Hippocampal formation (tissue), 2 donors: ENCODE measurements at regions not wholly inside any gene's neighbourhood (a gene's known extent, or its start where the extent isn't known, plus 50 kb on each side); places are given as distances from the start of the nearest gene placed in this dataset.

Source experiments
- DNase-seq, 2 donors: peaks; one replicate each; lab custom pipeline; 2025; lab: John Stamatoyannopoulos, UW

DNA sequence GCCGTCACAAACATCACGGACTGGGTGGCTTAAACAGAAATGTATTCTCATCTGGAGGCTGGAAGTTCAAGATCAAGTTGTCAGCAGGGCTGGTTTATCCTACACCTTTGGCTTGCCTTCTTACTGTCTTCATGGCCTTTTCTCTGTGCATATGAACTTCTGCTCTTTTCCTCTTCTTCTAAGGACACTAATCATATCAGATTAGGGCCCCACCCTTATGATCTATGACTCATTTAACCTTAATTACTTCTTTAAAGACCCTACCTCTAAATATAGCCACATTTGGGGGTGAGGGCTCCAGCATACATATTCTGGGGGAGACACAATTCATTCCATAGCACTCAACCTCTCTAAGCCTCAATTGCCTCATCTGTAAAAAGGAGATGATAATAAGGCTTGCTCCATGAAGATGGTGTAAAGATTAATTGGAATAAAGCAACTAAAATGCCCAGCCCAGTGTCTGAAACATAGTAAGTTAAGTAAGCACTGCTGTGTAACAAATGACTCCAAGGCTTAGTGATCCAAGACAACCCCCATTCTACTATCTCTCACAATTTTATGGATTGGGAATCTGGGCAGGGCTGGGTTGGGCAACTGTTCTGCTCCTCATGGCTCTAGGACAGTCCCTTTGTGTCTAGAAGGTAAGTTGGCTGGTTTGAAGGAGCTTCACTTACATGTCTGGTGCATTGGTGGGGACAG, 119.8 kb downstream of the BANF2 start:
- no peak for DNase-seq

GRCh38 chr20:17818187-17818586, 118.4 kb downstream of the BANF2 start:
- no peak for DNase-seq

- DNase-seq: no peak
Measured at GRCh38 chr20:17816804-17817587, 117.2 kb downstream of the BANF2 start.

GRCh38 chr20:17811628-17811965, 111.8 kb downstream of the BANF2 start:
- no peak for DNase-seq

- no peak for DNase-seq
Measured at GRCh38 chr20:17810847-17811627, 111.3 kb downstream of the BANF2 start.

DNA sequence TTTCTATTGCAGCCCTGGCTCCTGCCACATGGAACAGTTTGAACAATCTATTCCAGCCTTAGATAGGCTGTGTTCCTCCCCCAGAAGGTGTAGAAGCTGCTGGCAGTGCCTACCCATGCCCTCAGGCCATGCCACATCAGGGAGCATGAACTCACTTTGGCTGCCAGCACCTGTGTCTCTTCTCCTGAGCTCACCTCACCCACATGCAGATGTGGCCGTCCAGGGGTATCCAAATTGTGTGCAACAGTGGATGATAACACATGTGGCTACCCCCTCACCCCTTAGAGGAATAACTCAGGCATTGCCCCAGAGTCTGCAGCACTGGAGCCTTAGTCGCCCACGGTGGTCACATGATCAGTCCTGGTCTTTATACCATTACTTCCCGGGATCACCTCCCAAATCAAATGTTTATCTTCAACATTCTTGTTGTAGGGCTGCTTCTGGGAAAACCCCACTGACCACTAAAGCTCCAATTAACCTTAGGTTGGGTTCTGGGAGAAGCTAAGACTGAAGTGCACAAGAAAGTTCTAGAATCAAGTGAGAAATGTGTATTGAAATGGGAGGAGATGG, 110.4 kb downstream of the BANF2 start:
- DNase-seq: no peak

DNA sequence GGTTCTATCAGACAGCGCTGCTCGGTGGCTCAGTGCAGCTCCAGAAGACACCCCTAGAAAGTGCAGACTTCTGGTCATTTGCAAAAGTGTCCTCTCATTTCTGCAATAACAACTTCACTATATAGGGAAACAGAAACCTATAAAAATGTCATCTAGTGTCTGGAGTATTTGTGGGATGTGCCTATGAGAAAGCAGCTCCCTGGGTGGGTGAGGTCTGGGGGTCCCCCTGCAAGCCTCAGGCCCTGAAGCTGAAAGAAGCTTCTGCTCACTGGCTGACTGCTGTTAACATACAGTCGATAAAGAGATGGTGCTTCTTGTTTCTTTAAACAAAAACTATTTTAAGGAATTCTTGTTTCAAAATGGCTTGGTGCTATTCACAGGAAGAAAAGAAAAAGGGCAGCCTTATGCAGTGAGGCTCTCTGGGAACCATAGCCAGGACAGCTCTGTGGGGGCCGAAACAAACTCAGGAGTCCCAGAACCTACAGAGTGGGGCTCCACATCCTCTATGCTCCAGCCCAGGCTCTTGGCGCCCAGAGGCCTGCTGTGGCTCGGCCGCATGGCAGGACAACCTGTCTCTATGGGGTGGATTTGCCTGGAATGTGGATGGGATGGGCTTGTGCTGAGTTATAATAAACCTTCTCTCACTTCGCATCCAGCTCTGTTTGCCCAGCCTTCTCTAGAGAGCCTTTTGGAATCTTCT, 109.7 kb downstream of the BANF2 start:
- DNase-seq: peak in 1 of 2 donors; percentile 4

DNA sequence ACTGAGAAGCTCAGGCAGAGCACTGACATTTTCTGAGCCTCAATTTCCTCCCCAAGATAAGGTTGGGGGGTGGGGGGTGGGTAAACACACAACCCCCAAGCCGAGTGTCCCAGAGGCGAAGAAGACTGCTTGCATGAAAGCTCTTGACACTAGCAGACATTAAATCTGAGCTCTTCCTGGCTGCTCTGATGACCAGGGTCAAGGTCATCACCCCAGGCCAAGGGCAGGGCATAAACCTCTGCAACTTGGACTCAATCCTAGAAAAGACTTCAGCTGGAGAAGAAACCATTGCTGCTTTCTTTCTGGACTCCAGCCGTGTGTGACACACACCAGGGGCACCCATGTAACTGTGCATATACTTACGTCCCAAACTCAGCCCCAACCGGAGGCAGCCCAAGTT, 109.0 kb downstream of the BANF2 start:
- no peak for DNase-seq

GRCh38 chr20:17808357-17808756, 108.6 kb downstream of the BANF2 start:
- no peak for DNase-seq

DNA sequence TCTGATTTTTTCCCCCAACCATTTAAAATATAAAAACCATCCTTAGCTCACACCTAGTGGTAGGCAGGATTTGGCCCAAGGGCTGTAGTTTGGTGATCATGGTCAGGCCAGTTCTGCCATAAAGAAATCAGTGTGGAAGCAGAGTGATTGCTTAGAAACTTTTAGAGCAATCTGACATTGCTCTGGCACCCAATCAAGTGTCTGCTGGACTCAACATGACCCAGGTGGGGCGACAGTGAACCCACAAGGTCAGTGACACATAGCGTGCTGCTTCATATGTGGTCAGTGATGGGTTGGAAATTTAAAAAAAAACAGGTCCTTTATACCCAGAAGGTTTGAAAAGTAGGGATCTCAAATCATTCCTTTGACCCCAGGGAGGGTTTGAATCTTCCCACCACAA, 107.9 kb downstream of the BANF2 start:
- no peak for DNase-seq

DNA sequence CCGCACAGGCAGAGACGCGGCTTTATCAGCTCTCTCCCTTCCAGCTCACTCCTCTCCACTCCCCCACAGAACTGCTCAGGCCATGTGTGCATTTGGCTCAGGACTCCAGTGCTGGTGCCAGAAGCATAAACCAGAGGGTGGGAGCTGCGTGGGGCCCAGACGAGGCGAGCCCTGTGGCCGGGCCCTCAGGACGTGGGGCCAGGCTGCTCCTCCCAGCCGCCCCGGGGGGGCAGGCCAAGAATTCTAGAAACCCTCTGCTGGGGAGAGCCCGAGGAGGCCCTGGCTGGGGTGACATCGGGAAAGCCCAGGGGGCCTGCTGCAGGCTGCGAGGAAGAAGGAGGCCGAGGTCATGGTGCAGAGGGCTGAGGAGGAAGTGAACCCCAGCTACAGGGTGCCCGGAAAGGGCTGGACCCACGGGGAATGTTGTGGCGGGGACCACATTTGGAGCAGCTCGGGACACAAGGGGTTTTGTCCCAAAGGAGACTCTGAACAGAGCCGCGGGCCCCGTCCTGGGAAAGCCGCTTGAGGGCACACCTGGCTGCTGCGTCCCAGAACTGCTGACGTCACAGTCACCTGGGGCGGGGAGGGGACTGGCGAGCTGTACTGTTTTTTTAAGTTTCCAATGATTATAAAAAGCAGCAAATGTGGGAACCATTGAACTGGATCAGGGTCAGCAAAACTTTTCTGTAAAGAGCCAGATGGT, 107.1 kb downstream of the BANF2 start:
- DNase-seq: peak in 1 of 2 donors; percentile 34

DNA sequence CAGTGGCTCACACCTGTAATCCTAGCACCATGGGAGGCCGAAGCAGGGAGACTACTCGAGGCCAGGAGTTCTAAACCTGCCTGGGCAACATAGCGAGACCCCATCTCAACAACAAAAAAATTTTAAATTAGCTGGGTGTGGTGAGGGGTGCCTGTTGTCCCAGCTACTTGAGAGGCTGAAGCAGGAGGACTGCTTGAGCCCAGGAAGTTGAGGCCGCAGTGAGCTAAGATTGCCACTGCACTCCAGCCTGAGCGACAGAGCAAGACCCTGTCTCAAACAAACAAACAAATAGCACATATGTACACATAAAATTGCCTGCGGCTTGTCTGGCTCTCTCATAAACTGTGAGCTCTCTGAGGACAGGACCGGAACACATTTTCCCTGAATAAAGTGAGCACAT, 106.3 kb downstream of the BANF2 start:
- no peak for DNase-seq

- no peak for DNase-seq
Measured at GRCh38 chr20:17803765-17804164, 104.0 kb downstream of the BANF2 start.

DNA sequence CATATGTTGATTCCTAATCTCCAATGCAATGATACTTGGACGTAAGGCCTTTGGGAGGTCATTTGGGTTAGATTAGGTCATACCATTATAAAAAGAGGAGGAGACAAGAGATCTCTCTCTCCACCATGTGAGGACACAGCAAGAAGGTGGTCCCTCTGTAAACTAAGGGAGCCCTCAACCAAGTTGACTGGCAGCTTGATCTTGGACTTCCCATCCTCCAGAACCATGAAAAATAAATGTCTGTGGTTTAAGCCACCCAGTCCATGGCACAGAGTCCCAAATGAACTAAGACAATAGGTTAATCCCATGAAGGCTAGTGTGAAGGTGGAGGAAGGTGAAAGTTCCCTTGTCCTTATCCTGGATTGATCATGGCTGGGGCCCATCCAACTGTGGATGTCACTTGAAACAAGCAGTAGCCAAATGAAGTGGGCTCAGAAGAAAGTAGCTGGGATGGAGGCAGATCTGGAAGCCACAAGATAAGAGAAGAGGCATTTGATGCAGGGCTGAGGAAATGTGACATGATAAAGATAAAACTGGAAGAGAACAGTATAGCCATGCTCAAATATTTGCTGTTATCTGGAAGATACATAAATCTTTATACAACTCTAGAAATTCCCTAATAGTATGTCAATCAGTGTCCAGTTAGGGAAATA, 99.9 kb downstream of the BANF2 start:
- no peak for DNase-seq

DNA sequence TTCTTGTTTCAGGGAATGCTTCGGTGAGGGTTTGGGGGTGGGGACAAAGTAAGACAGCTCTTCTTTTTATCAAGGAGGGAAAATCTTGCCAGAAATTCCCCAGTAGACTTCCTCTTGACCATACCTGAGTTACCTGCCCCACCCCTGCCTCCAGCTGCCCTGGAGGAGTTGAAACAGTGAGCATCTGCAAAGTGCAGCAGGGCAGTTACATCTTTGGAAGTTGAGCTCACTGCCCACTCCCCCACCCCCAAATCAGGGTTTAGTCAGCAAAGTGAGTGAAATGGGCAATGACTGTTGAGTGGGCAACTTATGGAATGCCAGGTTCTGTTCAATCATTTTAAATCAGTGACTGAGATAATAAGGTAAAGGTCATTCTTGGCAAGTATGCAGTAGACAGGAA, 98.8 kb downstream of the BANF2 start:
- DNase-seq: no peak

- DNase-seq: no peak
Measured at GRCh38 chr20:17797579-17797978, 97.8 kb downstream of the BANF2 start.

DNA sequence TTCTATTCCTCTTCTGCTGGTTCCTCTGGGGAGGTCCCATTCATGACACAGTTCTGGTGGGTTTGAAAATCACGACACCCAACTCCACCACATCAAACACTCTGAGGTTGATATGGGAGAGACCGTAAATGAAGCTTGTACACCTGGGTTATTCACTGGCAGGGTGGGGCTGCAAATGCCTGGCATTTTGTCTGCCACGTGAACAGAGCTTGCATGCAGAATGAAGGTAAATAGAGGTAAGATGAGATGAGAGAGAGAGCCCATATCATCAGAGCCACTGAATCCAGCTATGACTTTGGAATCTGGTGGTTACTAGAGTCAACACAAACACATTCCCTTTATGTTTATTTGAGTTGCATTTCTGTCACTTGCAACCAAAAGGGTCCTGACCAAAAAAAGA, 97.4 kb downstream of the BANF2 start:
- no peak for DNase-seq

DNA sequence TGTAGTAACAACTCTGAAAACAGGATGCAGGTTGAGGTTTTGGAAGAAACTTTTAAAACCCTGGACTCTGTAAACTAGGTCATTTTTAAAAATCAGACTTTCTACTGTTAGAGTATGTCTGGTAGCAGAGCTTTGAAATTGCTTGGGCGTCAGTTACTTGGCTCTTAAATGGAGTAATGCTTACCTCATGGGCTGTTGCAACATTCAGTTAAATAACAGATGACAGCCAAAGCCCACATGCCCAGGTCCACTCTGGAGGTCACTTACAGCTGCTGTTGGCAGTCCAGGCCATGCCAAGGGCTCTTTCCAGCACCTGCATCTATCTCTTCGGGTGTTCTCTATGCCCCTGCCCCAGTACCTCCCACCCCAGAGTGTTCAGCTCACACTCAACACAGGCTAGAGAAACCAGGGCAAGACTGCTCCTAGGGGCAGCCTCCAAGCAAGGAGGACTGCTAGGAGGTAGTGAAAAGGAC, 96.4 kb downstream of the BANF2 start:
- DNase-seq: no peak

DNA sequence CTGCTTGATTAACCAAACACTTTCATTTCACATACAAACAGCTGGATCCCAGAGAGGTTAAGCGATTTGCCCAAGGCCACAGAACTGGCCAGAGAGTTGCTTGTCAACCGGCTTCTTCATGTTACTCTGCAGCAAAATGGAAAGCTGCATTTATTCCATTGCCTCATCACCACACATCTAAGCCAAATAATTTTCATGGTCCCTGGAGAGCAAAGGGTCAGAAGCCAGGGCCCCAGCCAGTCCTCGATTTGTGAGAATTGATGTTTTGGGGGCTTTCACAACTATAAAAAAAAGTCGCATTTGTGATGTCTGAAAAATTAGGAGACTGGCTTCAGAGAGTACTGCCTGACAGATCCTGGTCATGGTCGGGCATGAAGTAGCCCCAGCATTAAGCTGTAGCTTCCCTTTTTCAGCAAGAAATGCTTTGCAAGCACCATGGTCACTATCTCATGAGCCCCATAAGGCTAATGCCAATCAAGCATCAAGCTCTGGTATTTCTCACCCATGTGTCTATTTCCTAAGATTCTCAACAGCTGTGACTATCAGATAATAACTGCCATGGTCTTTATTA, 95.8 kb downstream of the BANF2 start:
- DNase-seq: no peak

DNA sequence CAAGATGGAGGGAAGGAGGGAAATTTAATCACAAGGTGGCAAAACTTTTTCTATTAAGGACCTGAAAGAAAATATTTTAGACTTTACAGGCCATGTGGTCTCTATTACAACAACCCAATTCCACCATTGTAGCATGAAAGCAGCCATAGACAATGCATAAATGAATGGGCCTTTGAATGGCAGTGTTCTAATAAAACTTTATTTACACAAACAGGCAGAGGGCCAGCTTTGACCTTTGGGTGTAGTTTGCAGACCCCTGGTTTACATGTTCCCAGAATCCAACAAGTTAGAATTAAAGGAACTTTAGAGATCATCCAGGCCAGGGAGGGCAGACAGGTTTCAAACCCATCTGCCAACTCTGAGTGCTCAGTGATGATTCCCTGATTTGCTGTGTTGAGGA, 95.2 kb downstream of the BANF2 start:
- DNase-seq: no peak
